Progenitor cell of endocrine pancreas (in vitro differentiated cells): ENCODE measurements at regions not wholly inside any gene's neighbourhood (a gene's known extent, or its start where the extent isn't known, plus 50 kb on each side); places are given as distances from the start of the nearest gene placed in this dataset.

Experiments
- DNase-seq: peaks from one replicate; pipeline ENCODE4 v3.0.0; 2021; ENCODE audit warnings: low spot score; ENCODE audit not compliant: unreplicated experiment
- H3K27ac Mint-ChIP-seq: 2 replicates; pipeline ENCODE4 v1.8.0; 2021; ENCODE audit warnings: mild to moderate bottlenecking, moderate library complexity, mixed read lengths
- H3K27me3 Mint-ChIP-seq: 2 replicates; pipeline ENCODE4 v1.8.0; 2021; ENCODE audit warnings: mixed read lengths
- H3K36me3 Mint-ChIP-seq: 2 replicates; pipeline ENCODE4 v1.8.0; 2022; ENCODE audit warnings: mixed read lengths; ENCODE audit not compliant: insufficient read depth
- H3K4me1 Mint-ChIP-seq: 2 replicates; pipeline ENCODE4 v1.8.0; 2021; ENCODE audit warnings: low read depth, mixed read lengths
- H3K4me3 Mint-ChIP-seq: 2 replicates; pipeline ENCODE4 v1.8.0; 2021; ENCODE audit warnings: low read depth, mild to moderate bottlenecking, moderate library complexity, mixed read lengths
- H3K9me3 Mint-ChIP-seq: 2 replicates; pipeline ENCODE4 v1.8.0; 2021; ENCODE audit warnings: low read depth, mixed read lengths
- CTCF ChIP-seq: fragments of 200-600 bp; sonication (generic); IDR thresholded peaks from one replicate; pipeline ENCODE4 v1.5.0; 2021; ENCODE audit warnings: antibody characterized with exemption, mild to moderate bottlenecking; ENCODE audit not compliant: unreplicated experiment

DNA sequence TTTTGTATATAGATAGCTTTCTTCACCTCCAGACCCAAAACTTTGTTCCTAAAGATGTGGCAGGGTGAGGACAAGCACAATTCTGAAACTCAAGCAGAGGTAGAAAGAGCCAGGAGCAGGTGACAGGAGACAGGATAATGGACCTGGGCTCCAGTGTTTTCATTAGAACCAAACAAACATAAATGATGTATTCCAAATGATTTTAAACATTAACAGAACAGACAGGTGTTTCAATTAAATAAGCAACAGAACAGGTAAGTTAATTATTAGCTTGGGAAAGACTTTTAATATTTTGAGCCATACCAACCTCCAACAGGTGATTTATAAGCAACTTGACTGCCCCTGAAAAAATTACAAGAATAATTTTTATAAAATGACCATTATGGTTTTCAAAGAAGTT is 459.4 kb upstream of the LCORL start:
- H3K27ac Mint-ChIP-seq: no peak overlapping the region
- H3K4me3 Mint-ChIP-seq: no peak overlapping the region
- DNase-seq: no peak
- TF ChIP-seq CTCF: no peak
- H3K4me1 Mint-ChIP-seq: peaks cover 3% of the 10 kb centered on the region
- H3K36me3 Mint-ChIP-seq: no peaks in the 10 kb centered on the region
- H3K9me3 Mint-ChIP-seq: peaks cover 32% of the 10 kb centered on the region
- no peaks in the 10 kb centered on the region for H3K27me3 Mint-ChIP-seq

GRCh38 chr4:18480342-18480741 is 458.8 kb upstream of the LCORL start:
- no peak for DNase-seq
- no peaks in the 10 kb centered on the region for H3K36me3 Mint-ChIP-seq
- H3K9me3 Mint-ChIP-seq: peaks cover 36% of the 10 kb centered on the region
- no peak overlapping the region for H3K27ac Mint-ChIP-seq
- no peak for TF ChIP-seq CTCF
- H3K4me3 Mint-ChIP-seq: no peak overlapping the region
- H3K4me1 Mint-ChIP-seq: peaks cover 3% of the 10 kb centered on the region
- no peaks in the 10 kb centered on the region for H3K27me3 Mint-ChIP-seq

GRCh38 chr4:18479825-18480224 is 458.3 kb upstream of the LCORL start:
- H3K4me3 Mint-ChIP-seq: no peak overlapping the region
- H3K27ac Mint-ChIP-seq: no peak overlapping the region
- H3K27me3 Mint-ChIP-seq: no peaks in the 10 kb centered on the region
- H3K36me3 Mint-ChIP-seq: no peaks in the 10 kb centered on the region
- no peak for TF ChIP-seq CTCF
- H3K4me1 Mint-ChIP-seq: peaks cover 3% of the 10 kb centered on the region
- peaks cover 38% of the 10 kb centered on the region for H3K9me3 Mint-ChIP-seq
- DNase-seq: no peak

DNA sequence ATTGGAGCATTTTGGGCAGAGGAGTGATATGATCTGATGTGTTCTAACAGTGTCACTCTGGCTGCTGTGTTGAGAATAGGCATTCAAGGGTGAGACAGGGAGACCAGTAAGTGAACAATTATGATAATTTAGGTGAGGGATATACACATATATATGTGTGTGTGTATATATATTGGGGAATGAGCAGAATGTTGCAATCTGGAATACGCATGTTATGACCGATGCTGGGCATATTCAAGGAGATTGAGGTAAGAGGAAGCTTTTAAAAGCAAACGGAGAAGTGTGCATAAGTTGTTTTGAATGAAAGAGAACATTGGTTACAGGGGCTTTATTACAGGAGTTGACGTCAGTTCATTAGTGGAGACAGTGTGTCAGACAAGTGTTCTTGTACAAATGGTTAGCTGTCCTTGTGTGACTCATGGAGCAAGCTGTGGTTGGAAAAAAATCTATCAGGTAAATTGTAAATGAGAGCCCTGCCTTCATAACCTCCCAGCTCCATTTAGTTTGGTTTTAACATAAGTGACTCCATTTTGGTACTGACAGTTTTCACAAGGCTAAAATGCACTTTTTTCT is 442.5 kb upstream of the LCORL start:
- Mint-ChIP-seq H3K9me3 (no peaks in the 10 kb centered on the region), H3K36me3 (no peaks in the 10 kb centered on the region), H3K27ac (no peak overlapping the region), H3K27me3 (no peaks in the 10 kb centered on the region), H3K4me1 (peaks cover 2% of the 10 kb centered on the region), H3K4me3 (no peak overlapping the region)
- no peak for DNase-seq
- TF ChIP-seq CTCF: no peak

- TF ChIP-seq CTCF: no peak
- Mint-ChIP-seq H3K4me3 (no peak overlapping the region), H3K4me1 (no peaks in the 10 kb centered on the region), H3K36me3 (no peaks in the 10 kb centered on the region), H3K9me3 (no peaks in the 10 kb centered on the region), H3K27me3 (no peaks in the 10 kb centered on the region), H3K27ac (no peak overlapping the region)
- DNase-seq: no peak
Observed at GRCh38 chr4:18458465-18458864, 436.9 kb upstream of the LCORL start.
